Ammon's horn (tissue), 1 donor: ENCODE measurements at regions not wholly inside any gene's neighbourhood (a gene's known extent, or its start where the extent isn't known, plus 50 kb on each side); places are given as distances from the start of the nearest gene placed in this dataset.
"Not testable (repeated sequence)": the region's sequence is repeated elsewhere in the genome, so short reads cannot be mapped to it uniquely, and the experiment has no call there.

Source experiments
- DNase-seq: peaks from one replicate; pipeline ENCODE4 v3.0.0-alpha.2; 2016; ENCODE audit warnings: low spot score

DNA sequence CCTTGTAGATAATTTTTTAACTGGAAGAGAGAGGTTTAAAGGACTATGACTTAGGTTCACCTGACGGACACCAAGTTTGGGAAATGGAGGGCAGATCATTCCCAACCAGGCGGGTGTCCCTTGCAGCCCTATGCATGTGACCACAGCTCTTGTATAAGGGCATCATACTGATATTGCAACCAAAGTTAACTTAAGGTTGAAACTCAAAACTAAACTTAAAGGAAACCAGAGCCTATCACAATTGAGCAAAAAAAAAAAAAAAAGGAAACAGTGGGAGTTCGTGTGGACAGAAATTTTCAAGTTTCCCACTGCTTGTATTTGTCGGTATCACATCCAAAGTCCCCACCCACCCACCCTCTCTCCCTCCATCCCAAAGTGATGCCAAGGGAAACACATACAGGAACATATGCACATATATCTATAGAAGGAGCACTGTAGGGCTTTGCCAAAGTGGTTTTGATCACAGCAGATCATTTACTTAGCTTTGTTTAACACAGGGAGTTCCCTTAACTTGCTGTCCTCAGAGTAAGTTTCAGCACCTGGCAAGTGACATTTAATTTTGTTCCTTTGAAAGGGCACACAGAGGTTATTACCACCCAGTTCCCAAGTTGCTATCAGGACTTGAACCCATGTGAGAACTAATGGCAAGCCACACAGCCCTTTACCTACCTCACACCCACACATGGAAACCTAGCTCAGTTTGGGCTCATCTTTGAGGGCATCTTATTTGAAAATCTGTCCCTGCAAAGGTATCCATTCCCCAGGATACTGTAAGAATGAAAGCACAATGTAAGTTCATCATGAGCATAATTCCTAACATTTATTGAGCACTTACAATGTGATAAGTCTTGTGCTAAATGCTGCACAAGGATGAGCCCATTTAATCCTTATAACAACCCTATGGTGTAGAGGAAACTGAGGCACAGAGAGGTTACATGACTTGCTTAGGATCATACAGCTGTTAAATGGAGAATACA, 204.5 kb upstream of the CMC1 start:
- DNase-seq = no peak

DNA sequence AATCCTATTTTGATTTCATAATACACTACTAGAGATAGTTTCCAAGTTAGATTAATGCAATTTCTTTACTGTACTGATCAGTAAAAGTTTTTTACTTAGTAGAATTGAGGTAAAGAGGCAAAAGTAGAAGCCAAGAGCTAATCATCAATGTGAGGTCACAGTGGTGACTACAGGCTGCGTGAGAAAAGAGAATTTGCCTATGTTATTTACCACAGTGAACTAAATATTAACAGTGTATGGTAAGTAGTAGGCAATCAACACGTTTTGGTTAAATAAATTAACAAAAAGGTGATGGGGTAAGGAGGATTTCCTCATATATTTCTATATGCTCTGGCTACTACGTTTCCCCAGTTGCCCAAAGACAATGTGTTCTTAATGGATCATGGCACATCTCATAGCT, 202.2 kb upstream of the CMC1 start:
- no peak for DNase-seq

DNA sequence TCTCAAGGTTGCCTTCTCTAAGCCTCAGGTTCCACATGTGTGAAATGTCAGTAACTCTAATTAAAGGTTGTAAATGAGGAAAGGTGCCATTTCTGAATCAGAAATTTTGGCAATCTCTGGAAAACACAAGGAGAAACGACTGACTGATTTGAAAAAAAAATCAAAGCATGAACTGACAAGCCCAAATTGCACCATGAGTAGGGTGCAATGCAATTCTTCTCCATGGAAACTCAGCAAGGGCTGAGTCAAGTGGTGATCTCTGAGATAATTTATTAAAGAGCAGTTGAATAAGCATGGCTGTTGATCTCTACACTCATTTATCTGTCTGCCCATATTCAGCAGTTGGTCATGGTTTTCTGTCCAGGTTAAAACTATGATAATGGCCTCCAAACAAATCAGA, 201.6 kb upstream of the CMC1 start:
- no peak for DNase-seq

DNA sequence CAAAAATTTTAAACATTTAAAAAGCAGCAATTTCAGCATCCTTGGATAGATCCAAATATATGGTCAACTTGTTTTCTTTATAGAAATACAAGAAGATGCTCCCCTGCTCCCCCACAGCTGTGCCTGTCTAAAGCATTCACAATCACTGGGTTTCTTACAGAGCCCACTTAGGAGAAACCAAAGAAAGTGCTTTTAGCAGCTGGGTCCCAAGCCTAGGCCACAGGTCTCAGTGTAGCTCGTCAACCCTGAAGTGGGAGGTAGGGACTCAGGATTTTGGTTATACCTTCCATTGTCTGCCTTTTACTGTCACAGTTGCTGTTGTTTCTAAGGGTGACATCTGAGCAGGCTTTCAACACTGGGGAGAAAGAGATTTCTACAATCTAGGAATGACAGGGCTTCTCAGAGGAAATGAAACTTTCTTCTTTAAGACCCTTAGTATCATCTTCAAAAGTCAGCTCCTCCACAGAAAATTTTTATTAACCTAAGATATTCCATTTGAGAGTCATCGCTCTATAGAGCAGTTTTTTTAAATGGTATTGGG, 199.3 kb upstream of the CMC1 start:
- DNase-seq = no peak

DNA sequence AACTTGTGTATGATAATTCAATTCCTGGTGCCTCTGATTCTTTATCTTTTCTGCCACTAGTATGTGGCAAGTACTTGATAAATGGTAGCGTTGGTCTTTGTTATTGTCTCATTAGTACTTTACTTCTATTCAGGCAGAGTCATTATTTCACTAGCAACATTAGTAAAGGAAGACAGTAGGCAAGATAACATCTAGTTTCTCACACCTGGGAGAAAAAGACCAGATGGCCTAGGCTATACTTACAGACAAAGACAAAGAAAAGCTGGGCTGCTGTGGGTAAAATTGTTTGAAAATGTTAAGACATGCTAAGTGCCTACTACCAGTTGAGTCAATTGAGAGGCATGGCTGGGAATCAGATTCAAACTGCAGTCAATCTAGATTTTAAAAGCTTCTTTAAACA, 198.7 kb upstream of the CMC1 start:
- DNase-seq = no peak

DNA sequence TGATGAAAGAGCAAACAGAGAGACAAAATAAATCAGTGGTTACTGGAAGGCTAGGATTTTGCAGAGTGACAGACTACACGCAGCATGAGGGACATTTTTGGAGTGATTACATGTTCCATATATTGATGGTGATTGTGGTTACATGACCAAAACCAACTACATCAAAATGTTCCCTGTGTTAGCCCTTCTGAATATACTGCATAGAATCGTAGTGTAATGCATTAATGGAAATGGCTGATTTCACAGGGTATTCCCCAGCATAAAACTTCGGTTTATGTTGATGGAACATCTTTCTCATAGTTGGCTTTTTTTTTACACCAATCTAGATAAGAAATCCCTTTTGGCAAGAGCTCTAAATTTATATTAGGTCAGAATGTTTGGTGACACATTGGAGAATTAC, 191.3 kb upstream of the CMC1 start:
- DNase-seq = no peak

DNA sequence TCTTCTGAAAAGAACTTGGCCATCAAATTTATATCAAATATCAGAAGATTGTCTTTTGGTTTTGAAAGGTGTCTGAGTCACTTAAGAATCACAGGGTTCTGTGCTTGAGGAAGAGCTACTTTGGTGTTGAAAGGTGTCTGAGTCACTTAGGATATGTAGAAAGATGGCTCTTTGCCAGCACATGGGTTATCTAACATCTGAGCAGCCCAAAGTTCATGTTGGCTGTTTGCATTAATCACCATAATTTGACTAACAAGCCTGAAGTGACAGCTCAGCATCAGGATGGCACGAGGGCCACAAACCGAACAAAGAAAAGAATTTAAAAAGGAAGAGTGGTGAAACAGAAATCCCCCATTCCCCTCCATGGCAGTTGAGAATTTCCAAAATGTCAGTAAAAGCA, 190.5 kb upstream of the CMC1 start:
- no peak for DNase-seq

DNA sequence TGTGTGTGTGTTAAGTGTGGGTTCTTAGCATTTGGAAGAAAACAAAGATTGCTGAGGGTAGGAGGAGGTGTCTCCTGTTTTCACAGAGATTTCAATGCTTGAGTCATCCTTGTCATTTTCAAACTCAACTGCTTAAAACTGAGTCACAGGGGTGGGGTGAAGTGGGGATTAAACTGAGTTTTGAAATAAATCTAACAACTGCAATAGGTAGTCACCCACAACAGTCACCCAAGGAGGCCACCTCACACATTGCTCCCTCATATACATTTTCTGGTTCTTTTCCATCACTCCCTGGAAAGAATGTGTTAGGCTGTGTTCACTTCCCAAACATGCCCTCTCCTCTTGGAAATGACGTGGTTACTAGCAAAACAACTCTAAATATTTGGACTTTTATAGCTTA, 187.7 kb upstream of the CMC1 start:
- no peak for DNase-seq

DNA sequence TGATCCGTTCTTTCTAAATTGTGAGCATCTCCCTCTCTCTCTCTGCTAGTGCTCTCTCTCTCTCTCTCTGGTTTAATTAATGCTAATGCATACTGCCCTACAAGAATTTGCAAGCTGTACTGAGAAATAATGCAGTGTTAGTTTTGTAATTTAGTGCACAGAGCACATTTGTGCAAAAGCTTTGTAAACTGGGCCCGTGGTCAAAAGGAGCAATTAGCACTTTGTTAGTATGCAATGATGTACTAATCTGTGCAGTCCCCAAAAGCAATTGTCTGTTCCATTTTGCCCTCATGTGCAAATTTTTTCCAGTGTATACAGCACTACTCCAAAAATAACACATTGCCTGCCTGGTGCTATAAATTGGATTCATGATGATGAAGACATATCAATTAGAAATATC, 184.6 kb upstream of the CMC1 start:
- DNase-seq = no peak

DNA sequence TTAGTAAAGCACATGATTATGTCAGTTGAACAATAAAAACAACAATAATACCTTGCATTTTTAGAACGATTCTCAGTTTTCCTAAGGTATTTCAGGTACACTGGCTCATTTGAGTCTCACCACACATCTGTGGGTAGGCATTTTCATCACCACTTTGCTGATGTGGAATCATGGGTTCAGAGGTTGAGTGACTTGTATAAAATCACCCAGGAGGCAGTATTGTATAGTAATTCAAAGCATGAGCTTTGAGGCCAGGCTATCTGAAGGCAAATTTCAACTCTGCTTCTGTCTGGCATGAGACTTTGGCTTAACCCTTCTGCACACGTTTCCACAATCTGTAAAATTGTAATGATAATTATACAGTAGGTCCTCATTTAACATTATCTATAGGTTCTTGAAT, 183.9 kb upstream of the CMC1 start:
- no peak for DNase-seq

DNA sequence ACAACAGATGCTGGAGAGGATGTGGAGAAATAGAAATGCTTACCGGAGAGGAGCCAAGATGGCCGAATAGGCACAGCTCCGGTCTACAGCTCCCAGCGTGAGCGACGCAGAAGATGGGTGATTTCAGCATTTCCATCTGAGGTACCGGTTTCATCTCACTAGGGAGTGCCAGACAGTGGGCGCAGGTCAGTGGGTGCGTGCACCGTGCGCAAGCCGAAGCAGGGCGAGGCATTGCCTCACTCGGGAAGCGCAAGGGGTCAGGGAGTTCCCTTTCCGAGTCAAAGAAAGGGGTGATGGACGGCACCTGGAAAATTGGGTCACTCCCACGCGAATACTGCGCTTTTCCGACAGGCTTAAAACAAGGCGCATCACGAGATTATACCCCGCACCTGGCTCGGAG, 182.2 kb upstream of the CMC1 start:
- not testable (repeated sequence) for DNase-seq

DNA sequence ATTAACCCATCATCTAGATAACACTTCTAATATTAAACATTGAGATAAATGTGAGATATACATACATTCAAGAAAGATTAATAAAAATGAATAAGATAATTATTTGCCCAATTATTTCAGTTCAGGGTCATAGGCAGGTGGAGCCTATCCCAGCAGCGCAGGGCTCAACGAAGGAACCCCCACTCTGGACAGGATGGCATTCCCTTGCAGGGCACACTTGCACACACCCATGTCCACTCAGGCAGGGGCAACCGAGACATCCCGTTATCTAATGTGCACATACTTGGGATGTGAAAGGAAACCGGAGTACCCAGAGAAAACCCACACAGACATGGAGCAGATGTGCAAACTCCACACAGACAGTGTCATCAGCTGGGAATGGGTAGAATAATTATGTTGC, 175.4 kb upstream of the CMC1 start:
- no peak for DNase-seq

DNA sequence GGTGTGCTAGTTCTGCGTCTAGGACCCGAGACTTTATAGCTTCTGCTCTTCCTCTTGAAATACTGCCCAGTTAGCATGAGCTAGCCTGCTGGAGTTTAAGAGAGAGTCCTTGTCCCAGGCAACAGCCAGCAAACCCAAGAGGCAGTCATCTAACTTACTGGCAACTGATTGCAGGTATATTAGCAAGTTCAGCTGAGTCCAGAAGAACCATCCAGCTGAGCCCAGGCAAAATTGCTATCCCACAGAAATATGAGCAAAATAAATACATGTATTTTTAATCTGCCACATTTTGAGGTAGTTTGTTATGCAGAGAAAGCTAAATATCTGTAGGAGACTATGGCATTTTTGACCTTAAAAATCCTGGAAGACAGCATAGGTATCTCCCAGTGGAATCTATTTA, 174.4 kb upstream of the CMC1 start:
- DNase-seq = no peak

DNA sequence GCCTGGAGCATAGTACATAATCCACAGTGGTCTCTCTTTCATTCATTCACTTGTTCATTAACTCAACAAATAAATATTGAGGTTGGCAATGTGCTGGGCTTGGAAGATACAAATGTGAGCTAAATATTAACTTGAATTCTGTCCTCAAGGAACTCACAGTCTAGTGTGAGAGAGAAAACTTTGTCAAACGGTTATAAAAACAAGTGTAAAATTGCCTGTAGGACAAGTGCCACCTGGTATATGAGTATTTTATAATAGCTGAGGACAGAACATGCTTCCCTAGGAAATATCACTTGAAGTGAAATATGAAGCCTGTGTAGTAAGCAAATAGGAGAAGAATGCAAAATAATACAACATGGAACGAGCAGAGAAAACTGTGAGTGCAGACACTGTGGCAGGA, 173.1 kb upstream of the CMC1 start:
- DNase-seq = no peak

DNA sequence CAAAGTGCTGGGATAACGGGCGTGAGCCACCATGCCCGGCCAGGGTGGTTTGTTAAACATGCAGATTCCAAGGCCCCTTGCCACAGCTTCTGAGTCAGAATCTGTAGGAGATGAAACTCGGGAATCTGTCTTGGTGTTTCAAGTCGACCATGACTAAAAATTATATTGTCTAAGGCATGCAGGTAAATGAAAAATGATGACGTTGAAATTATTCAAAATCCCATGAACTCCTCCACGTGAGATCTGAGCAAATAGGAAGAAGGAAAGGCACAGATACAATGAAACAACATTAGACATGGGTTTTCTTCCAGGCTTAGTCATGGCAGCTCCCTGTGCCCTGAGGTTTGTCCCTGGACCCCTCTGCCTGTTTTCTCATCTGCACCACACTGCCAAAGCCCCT, 172.0 kb upstream of the CMC1 start:
- no peak for DNase-seq

DNA sequence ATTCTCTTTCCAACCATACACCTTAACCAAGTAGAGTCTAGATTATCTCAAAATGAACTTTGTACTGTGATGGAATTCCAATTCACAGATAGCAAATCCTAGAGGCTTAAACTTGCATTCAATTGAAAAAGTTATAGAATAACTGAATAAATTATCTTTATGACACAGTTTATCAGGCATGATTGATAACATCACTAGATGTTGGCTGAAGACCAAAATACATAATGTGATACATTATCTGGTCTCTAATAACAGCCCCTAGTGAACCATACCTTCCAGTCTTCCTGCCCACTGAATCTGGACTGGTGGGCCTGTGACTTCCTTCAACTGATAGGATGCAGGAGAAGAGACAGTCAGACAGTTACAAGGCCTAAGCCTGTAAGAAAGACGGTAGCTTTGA, 165.2 kb upstream of the CMC1 start:
- DNase-seq = no peak

DNA sequence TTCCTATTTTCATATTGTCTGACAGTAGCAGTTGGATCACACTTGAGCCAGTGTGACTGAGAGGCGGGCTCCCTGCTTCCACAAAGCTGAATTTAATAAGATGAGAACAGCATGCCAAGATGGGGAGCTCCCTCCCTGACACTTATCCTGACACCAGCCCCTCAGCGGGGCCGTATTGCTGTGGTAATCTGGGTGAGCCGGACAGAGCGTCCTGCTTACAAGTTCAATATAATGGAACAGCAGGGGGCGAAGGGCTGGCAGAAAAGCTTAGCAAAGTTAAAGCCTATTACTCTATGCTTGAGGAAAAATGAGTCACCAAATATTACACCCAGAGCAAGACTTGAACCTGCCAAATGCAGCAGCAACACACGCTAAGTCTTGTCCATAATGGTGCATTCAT, 163.8 kb upstream of the CMC1 start:
- peak; percentile 35 for DNase-seq

DNA sequence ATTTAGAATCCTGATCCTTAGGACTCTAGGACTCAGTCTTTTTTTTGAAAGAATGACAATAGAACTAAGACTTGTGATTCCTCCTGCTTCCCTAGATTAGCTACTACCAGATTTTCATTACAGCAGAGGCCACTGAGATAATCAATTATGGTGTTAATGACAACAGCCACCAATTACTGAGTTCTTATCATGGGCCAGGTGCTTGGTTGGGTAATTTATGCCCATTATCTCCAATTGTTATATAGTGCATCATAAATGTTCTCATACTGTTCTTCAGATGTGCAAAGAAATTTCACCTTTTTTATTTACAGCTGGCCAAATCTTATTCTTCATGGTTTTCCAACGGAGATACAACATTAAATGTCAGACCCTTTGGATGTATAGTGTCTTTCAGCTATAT, 162.9 kb upstream of the CMC1 start:
- DNase-seq = no peak

DNA sequence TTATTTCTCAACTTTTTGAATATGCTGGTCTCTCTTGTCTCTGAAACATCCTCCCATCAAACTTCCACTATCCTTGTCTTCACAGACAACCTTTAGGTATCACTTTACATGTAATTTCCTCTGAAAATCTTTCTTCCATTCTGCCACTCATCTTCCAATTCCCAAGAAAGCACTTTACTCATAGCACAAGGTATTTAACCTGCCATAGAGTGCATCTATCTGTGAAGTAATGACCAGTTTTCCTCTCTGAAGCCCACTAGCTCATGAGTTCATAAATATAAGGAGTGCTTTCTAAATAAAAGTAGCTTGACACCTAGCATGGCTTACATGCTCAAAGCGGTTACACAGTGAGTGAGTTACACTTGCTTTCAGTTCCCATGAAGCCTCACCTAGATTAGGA, 160.7 kb upstream of the CMC1 start:
- DNase-seq = no peak

DNA sequence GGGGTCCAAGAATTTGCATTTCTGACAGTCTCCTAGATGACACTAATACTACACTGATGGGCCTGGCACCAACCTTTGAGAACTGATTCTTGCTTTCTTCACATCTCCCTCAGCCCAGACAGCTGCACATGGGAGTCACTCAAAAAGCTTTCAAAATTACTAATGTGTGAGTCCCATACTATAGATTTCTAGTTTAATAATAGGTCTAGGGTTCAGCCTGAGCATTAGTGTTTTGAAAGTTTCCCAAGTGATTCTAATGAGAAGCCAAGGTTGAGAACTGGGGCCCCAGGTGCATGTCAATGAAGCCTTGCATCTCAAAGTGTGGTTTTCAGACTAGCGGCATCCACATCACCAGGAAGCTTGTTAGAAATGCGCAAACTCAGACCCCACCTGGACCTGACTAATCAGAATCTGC, 159.9 kb upstream of the CMC1 start:
- DNase-seq = no peak

DNA sequence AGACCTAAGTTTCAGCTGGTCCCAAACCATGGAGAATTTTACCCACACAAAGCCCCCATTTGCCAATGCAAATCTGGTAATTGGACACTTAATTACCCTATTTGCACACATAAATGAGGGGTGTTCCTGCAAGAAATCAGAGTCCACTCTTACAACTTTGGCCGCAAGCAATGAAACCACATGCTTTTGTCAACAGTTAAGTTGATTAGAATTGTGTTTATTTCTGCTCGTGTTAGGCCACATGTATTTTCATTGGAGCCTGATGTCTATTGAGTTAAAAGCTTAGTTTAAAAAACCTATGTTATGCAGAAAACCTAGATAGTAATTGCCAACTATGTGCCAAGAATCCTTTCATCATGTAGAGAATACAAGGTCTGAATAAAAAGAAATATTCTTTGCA, 153.8 kb upstream of the CMC1 start:
- no peak for DNase-seq

DNA sequence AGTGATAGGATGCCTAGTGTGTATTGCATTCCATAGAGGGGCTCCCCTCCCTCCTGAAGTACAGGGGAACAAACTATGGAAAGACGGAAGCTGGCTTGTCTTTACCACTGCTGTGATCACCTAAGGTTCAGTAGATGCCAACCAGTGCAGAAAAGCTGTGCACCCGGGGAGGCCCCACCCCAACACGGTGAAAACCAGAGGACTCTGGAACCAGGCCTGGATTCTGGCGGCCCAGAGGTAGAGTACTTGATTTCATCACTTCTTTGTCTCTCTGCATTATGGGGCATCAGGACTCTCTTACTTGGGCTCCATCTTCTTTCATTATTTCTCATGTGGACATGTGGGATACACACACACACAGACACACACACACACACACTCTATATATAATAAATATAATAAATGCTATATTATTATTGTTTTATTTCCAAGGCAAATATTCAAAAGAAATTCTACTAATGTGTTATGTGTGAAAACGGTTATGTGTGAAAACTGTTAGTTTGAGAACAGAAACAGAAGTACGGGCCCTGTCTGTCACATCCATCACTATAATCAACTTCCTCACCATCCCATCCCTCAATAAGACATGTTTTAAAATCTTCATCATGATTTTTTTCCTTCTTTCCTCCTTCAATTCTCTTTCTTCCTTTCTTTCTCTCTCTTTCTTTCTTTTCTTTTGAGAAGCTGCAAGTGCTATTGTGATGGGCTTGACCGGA, 152.4 kb upstream of the CMC1 start:
- DNase-seq = no peak

DNA sequence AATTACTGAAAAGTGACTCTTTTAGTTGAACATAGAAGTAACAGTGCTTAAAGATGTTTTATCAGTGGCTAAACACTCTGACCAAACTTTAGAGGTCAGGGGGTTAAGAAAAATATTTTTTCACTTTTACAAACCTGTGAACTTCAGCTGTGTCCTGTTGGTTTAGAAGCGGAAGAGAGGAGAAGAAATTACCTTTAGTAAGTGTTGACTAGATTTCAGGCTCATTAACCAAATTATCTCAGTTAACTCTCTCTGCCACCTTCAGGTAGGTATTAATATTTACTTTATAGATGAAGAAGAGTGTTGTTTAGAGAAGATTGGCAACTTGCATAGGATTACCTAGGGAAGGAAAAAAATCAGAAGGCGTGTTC, 151.9 kb upstream of the CMC1 start:
- DNase-seq = no peak
